ENCODE measurements at regions not wholly inside any gene's neighbourhood (a gene's known extent, or its start where the extent isn't known, plus 50 kb on each side); places are given as distances from the start of the nearest gene placed in this dataset.

DNA sequence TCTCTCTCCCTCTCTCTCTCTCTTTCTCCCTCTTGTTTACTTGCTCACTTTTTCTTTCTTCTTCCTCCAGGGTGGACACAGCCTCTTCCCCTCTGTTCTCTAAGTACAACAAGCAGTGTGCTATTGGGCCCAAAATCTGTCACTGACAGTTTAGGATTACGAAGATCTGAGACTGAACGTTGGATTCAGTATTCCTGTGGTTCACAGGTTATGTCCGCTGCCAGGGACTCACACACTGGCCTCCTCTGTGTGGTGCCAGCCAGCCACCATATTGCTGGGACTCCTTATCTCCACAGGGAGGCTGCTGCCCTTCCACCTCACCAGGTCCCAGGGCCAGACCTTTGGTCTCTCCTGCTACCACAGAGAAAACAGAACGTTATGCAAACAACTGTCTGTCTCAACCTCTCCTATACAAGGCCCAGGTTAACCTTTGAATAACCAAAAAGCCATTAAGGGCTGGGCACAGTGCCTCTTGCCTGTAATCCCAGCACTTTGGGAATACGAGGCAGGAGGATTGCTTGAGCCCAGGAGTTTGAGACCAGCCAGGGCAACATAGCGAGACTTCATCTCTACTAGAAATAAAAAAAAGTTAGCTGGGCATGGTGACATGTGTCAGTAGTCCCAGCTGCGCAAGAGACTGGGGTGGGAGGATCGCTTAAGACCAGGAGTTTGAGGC is 171.9 kb upstream of the RAB4A start:
- no peak for DNase-seq

DNA sequence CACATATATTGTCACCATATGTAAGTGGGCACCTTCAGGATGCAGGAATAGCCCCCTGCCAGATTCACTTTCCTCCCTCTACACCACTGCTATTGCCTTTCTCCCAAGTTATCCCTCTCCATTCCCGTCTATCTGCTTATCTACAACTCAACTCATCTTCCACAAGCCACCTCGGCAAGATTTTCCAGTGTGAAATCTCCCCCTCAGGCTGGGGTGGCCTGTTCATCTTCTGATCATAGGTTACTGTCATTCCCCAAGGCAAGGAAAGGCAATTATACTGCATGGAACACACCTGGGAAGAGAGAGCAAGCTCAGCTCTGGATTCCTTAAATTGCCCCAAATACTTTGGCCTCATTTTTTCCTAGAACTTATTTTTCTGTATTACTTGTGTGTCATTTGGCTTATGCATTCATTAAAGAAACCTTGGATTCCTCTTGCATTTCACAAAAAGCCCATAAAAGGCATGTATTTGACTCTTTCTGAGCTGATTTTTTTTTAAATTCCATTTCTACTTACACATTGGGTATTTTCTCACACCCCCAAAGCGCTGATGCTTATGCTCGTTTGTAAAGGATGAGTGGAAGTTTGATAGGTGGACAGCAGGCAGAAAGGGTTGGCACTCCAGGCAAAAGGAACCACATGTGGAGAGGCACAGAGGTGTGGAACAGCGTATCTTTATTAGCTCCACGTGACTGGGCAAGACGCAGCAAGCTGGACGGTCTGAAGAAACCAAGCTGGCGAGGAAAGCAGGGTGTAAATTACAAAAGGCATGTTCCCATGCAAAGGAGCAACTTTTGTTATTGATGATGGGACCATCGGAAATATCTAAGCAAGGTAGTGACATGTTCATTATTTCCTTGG is 169.7 kb upstream of the RAB4A start:
- DNase-seq: no peak

DNA sequence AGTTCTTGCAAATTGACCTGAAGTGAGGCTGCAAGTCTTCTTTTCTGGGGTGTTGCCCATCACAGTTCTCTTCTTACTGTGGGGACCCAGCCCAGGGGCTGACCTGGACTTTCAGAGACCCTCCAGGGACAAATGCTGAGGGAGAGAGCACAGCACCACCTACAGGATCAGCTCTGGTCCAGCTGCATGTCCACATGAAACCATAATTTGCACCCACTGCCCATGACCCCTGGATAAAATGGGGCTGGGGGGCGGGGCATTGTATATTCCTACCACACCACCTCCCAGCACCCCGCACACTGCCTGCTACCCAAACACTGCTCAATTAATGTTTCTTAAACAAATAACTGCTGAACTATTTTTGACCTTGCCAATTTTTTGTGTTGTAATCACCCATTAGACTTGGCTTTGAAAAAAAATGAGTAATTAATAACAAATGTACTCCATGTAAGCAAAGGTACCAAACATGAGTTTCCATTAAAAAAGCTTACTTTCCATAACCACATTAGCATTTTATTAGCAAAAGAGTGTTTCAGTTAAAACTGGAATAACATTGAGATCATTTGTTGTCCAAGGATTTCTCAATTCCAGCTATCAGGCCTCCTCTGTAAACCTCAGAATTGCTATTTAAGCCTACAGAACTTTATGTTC is 168.0 kb upstream of the RAB4A start:
- DNase-seq: no peak

DNA sequence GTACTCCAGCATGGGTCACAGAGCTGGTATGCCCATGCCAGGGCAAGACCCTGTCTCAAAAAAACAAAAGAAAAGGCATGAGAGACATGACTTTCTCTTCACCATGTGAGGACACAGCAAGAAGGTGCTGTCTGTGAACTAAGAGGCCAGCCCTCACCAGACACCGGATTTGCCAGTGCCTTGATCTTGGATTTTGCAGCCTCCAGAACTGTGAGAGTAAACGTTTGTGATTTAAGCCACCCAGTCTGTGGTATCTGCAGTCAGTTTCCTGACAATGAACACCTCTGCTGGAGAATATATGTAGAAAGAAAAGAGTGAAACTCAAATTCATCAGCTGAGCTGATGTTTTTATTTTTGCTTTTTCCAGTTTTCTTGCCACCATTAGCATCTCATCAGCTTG is 166.3 kb upstream of the RAB4A start:
- DNase-seq: no peak

DNA sequence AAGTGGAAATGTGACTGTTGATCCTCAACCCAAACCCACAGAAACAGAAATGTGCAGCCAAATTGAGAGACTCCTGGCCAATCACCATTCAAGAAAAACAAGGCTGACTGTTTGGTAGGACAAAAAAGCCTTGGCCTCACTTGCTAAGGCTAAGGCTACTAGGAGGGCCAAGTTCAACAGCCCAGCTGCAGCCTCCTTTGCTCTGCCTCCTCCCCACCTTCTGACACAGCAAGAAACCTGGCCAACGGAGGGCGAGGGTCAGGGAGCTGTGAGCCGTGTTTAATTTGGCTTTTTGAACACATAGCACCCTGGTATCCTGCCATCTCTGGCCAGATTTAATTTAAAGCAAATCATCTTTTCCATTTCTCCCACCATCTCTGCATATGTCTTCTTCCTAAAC is 165.8 kb upstream of the RAB4A start:
- no peak for DNase-seq

DNA sequence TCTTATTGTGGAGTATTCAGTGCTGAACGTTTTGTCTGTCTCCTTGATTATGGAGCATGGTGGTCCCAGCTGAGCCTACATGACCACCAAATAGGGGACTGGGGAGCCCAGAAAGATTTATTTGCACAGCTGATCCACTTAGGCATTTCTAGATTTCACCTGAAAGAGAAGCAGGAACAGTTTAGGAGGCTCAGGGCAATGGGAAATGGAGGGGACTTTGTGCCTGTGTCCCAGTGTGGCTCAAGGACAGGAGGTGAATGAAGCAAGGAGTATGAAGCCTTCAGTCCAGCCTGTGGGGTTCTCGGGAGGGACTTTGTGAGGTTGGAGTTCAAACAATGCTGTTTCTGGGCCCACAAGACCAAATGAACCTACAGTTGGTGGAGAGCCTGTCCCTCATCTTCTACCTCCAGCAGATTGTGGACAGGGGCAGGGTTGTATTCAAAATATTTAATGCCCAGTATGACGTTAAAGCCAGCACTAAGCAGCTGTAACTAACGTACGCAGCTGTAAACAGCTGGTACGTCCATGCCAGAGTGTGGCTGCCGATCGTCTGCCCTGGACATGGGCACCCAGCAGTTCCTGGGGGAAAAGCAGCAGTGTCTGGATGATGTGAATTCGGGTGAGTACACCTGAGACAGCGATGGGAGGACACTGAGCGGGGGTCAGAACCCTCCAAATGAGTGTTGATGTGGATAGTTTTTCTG is 164.9 kb upstream of the RAB4A start:
- DNase-seq: no peak

DNA sequence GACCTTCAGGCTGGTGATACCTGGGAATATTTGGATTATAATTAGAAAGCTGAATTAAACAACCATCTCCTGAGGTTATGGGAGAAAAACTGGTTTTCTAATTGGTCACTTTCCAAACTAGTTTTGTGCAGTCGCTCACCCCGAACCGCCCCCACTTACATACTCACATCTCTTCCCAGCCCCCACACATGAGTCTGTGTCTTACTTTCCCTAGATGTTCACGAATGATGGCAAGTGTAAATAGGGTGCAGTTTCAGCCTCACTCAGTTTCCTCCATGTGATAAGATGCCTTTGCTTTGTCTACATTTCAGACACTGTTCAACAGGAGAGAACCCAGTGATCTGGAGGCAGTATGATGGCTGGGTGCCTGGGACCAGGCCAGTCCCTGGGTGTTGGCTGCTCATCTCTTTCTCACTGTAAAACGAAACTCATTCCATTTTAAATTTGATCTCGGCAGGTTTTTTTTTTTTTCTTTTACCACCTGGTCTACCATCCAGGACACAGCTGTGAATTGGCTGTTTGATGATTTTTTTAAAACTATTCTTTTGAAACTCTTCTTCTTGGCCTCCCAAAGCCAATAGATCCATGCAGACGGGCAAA is 164.3 kb upstream of the RAB4A start:
- no peak for DNase-seq

DNA sequence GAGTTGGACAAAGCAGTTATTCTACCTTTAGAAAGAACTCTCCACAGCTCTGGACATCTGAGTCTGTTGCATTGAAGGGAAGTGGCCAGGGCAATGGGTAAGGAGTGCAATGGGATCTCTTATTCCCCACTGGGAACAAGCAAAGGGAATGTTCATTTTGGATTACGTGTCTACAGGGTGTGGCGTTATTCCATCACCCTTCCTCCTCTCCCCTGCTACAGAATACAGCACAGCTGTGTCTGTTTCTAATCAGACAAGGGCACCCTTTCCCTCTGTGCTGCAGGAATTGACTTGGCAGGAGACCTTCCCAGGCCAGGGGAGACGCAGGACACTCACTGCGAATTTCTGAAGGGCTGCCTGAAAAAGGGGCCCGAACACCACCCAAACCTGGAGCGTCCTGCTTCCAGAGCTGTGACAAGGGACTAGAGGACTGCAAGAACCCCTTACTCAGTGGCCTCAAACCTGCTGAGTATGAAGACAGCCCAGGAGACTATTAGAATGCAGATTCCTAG is 163.6 kb upstream of the RAB4A start:
- no peak for DNase-seq

DNA sequence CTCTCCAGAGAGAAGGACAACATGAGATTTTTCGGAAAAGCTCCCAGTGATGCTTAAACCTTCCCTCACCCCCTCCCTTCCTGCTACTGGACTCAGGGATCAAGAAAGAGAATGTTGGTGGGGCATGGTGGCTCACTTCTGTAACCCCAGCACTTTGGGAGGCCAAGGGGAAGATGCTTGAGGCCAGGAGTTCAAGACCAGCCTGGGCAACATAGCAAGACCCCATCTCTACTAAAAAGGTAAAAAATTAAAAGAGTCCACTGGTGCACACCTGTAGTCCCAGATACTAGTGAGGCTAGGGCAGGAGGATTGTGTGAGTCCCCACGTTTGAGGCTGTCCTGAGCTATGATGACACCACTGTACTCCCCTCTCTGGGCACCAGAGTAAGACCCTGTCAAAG is 162.9 kb upstream of the RAB4A start:
- no peak for DNase-seq

DNA sequence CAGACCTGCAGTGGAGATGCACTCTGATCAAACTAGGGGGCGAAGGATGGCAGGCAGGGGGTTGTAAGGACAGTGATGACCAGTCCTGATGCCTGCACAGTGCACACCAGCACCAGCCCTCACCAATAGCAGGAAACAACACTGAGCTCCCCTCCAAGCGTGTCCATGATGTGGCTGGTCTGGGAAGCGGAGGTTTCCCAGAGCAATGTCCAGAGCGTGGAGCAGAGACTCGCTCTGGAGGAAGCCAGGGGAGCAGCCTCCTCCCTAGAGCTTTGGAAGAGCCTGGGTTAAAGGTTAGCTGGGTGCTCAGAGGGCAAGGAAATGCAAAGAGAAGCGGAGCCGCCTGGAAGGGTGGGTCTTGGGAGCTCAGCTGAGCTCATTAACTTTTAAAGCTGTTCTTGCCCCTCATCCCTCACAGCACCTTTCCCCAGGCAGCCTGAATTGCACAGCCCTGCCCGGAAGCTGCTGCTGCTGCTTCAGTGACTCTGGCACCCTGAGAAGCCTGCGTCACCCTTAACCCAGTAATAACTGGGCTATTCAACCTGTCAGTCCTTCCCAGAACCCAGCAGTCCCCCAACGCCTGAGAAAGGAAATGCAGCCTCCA is 162.2 kb upstream of the RAB4A start:
- no peak for DNase-seq

DNA sequence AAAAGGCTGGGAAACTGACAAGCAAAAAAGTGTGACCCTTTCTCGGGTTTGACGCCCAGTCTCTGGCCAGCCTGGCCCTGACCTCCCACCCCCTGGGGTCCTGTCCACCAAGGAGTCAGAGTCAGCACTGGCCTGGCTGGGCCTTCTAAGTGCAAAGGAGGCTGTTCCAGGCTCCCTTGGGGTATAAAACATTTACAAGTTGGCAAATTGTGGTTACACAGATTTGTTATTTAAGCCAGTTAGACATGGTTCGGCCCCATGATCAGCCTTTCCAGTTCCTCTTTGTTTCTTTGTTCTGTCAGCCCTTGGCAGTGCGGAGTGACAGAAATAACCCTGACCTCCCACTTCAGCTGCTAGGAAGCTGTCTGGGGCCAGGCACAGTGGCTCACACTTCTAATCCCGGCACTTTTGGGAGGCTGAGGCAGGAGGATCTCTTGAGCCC is 161.6 kb upstream of the RAB4A start:
- no peak for DNase-seq

DNA sequence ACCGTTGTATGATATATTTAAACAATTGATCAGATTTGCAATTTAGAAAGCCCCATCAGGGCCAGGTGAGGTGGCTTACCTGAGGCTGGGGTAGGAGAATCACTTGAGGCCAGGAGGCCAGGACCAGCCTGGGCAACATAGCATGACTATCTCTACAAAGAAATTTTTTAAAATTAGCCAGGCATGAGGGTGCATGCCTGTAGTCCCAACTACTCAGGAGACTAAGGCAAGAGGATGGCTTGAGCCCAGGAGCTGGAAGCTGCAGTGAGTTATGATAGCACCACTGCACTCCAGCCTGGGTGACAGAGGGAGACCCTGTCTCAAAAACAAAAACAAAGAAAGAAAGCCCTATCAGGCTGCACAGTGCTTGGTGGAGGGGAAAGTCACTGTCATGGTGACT is 159.9 kb upstream of the RAB4A start:
- DNase-seq: no peak

DNA sequence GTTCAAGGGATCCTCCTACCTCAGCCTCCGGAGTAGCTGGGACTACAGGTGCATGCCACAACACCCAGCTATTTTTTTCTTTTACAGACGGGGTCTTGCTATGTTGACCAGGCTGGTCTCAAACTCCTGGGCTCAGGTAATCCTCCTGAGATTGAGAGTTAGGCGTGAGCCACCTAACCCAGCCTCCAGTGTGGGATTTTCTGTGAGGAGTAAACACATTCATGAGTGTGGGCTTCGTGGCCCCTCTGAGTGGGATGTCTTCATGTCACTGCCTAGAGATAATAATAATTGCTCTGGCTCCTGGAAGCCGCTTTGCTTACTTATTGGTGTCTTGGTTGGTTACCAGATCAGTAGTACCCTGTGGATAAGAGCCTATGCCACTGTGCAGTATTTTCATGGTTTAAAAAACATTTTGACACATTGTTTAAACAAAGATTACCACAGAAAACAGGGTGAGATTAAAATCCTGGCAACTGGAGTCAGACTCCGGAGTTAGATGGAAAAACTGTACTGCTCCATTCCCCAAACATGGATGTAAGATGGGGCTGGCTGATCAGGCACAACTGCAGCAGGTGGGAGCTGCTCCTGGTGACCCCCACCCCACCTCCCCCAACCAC is 159.1 kb upstream of the RAB4A start:
- DNase-seq: no peak

DNA sequence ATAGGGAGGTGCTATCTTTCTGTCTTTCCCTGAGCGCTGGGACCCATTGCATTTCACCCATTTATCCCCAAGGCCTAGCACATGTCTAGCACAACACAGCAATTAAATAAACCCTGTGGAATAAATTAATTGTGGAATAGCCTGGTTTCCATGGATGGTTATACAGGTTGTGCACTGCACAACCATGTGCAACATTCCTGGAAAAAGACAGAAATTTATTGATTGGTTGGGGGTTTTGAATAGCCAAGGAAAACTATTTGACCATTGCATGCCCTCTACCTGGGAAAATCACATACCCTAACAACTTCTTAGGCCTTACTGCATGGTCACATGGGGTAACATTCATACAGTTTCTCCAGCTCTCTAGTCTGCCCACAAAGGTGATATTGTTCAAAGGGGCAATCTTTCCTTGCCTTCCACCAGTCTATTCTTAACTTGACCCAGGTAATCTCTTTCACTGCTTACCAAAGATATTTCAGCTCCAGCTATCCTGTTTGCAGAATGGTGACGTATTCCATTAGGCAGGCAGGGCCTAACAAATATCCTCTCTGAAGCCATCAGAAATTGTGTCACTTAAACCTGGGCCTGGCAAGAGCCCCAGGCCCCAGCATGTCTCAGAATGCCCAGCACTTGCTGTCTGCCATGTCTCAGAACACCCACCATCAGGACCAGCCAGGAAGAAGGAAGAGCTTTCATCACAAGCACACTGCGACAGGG is 157.9 kb upstream of the RAB4A start:
- no peak for DNase-seq

DNA sequence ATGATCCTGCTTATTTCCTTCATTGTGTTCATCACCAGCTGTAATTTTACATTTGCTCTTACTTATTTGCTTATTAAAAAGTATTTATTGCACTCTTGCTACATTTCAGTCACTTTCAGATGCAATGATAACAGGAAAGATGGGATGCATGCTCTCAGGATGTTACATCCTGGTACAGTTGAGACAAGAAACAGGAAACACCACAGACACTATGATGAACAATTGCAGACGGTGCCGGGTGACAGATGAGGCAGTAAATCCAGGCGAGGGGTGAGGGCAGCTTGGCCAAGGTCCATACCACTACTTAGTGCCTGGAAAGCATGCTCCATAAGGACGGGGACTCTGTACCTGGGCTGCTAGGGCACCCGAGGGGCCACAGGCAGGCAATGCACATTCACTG is 156.6 kb upstream of the RAB4A start:
- no peak for DNase-seq

DNA sequence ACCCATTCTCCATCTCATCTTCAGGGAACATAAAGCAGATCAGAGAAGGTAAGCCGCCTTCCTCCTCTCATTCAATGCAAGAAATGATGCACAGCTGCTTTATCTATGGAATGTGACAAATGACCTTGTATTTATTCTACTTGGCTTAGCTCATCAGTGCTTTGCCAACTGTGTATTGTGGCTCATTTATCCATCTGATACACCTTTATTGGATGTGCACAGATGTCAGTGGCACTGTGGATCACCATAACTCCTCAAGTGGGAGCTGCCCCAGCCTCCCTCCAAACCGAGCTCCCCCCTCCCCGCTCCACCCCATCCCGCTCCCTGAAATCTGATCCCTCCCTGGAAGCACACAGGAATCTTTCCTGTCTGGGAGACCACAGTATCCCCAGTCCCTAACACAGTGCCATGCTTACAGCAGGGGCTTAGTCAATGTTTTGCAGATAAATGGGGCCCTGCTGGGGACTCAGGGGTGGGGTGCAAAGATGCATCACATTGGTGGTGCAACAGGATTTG is 156.0 kb upstream of the RAB4A start:
- DNase-seq: no peak

DNA sequence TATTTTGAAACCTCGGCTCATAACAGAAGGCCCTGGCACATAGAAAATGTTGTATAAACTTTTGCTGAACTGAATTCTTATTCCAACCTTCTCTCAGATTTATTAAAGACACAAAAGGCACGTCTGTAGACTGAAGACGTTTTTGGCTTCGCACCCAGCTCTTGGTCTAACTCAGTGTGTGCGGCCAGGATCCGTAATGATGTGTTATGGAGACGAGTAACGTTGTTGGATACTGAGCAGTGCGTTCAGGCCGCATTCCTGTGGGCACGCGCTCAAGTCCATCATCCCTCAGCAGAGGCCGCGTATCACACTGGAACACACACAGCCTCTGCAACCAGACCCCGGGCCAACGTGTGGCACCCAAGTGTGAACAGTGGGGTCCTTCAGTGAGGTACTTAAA is 154.8 kb upstream of the RAB4A start:
- no peak for DNase-seq

DNA sequence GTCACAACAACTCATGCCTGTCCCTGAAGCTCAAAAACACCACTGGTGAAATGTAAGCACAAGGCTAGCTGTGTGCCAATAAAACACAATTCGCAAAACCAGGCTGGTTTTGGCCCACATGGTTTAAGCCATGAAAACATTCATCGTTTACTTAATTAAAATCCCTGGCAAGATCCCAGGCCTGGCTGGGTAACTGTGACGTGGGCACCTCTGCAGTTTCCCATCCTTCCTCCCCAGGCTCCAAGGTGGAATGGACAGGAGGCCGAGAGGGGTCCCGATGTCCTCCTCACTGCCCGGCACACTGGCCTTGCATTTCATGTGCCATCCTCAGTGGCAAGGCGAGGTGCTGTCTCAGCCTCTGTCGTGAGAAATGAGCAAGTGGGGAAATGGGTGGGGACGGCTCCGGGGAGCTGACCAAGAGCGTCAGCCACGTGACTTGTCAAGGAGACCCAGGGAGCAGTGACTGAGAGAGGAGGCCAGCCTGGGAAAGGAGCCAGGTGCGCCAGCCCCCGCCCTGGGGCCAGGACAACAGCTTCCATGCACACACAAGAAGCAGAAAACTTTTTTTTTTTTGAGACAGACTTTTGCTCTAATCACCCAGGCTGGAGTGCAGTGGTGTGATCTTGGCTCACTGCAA is 153.1 kb upstream of the RAB4A start:
- peak; percentile 10 for DNase-seq

DNA sequence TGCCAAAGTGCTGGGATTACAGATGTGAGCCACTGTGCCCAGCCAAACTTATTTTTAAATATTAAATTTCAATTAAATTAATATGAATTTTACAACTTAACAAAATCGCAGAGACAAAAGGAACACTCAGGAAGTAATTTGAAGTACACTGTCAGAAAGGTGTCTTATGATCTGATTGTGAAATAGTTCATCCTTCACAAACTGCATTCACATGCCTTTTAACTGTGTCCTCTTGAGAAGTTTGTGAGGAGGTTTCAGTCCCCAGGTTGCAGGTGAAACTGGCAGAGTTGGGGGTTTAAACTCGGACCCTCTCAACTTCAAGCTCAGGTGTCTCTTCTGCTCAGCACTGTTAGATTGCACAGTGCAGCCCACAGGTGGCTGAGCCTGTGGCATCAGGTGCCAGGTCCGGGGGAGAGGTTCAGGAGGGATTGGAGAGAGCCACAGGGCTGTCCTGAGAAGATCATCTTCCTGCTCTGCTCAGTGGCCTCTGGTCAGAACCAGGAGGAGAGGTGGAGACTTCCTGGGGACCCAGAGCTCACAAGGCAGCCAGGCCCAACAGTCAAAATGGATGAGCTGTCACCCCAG is 152.3 kb upstream of the RAB4A start:
- DNase-seq: no peak

DNA sequence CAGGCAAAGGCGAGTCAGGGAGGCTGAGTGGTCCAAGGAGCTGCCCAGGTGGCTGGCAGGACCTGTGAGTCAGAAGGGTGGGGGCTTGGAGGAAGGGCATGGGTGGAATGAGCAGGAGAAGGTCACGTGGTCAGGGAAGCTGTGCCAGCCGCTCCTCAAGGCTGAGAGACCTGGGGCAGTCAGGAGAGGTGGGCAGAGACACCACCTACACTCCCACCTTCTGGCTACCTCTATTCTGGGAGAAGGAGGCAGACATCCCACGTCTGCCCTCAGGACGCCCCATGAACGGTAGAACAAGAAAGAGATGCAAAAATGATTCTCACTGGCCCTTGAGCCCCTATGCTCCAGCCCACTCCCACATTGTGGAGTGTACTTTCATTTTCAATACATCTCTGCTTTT is 151.8 kb upstream of the RAB4A start:
- no peak for DNase-seq
